Type B pancreatic cell (in vitro differentiated cells): ENCODE measurements at regions not wholly inside any gene's neighbourhood (a gene's known extent, or its start where the extent isn't known, plus 50 kb on each side); places are given as distances from the start of the nearest gene placed in this dataset.

Experiments used
- DNase-seq: peaks from one replicate; pipeline ENCODE4 v3.0.0; 2021; ENCODE audit warnings: mixed read lengths; ENCODE audit not compliant: unreplicated experiment; ENCODE audit errors: extremely low spot score
- H3K27ac Mint-ChIP-seq: 2 replicates; pipeline ENCODE4 v1.8.0; 2021; ENCODE audit warnings: mild to moderate bottlenecking, mixed read lengths
- H3K27me3 Mint-ChIP-seq: 2 replicates; pipeline ENCODE4 v1.8.0; 2021; ENCODE audit warnings: mixed read lengths
- H3K36me3 Mint-ChIP-seq: 2 replicates; pipeline ENCODE4 v1.8.0; 2021; ENCODE audit warnings: mixed read lengths
- H3K4me1 Mint-ChIP-seq: one replicate; pipeline ENCODE4 v1.8.0; 2021; ENCODE audit warnings: mixed read lengths; ENCODE audit not compliant: unreplicated experiment
- H3K4me3 Mint-ChIP-seq: 2 replicates; pipeline ENCODE4 v1.8.0; 2021; ENCODE audit warnings: mild to moderate bottlenecking, mixed read lengths
- H3K9me3 Mint-ChIP-seq: 2 replicates; pipeline ENCODE4 v1.8.0; 2021; ENCODE audit warnings: mixed read lengths
- CTCF ChIP-seq: fragments of 200-600 bp; sonication (generic); conservative IDR thresholded peaks from 2 replicates; pipeline ENCODE4 v1.5.0; 2021; ENCODE audit warnings: antibody characterized with exemption, mild to moderate bottlenecking

- Mint-ChIP-seq H3K36me3 (no peaks in the 10 kb centered on the region), H3K4me1 (no peaks in the 10 kb centered on the region), H3K27me3 (no peaks in the 10 kb centered on the region), H3K9me3 (no peaks in the 10 kb centered on the region), H3K27ac (no peak overlapping the region), H3K4me3 (no peak overlapping the region)
- TF ChIP-seq CTCF = no peak
- no peak for DNase-seq
These were observed 176.8 kb upstream of the FOXG1 start for GRCh38 chr14:28589792-28590191.

- H3K27ac Mint-ChIP-seq = no peak overlapping the region
- DNase-seq = no peak
- no peaks in the 10 kb centered on the region for H3K4me1 Mint-ChIP-seq
- peak; percentile 26 for TF ChIP-seq CTCF
- H3K9me3 Mint-ChIP-seq = no peaks in the 10 kb centered on the region
- H3K4me3 Mint-ChIP-seq = no peak overlapping the region
- H3K27me3 Mint-ChIP-seq = no peaks in the 10 kb centered on the region
- H3K36me3 Mint-ChIP-seq = no peaks in the 10 kb centered on the region
These were observed 170.2 kb upstream of the FOXG1 start for GRCh38 chr14:28596391-28596790.

GRCh38 chr14:28599191-28599590 lies 167.4 kb upstream of the FOXG1 start:
- H3K36me3 Mint-ChIP-seq = no peaks in the 10 kb centered on the region
- no peaks in the 10 kb centered on the region for H3K4me1 Mint-ChIP-seq
- no peak overlapping the region for H3K4me3 Mint-ChIP-seq

GRCh38 chr14:28599605-28600004 lies 167.0 kb upstream of the FOXG1 start:
- no peak for TF ChIP-seq CTCF
- DNase-seq = no peak

More at GRCh38 chr14:28599191-28599590, 167.4 kb upstream of the FOXG1 start:
- TF ChIP-seq CTCF = no peak
- Mint-ChIP-seq H3K9me3 (no peaks in the 10 kb centered on the region), H3K27ac (no peak overlapping the region), H3K27me3 (no peaks in the 10 kb centered on the region)
- DNase-seq = no peak

GRCh38 chr14:28603606-28604005 lies 163.0 kb upstream of the FOXG1 start:
- no peak overlapping the region for H3K4me3 Mint-ChIP-seq
- H3K4me1 Mint-ChIP-seq = no peaks in the 10 kb centered on the region
- no peaks in the 10 kb centered on the region for H3K9me3 Mint-ChIP-seq
- no peaks in the 10 kb centered on the region for H3K27me3 Mint-ChIP-seq
- no peak for DNase-seq
- H3K27ac Mint-ChIP-seq = no peak overlapping the region
- no peaks in the 10 kb centered on the region for H3K36me3 Mint-ChIP-seq
- no peak for TF ChIP-seq CTCF

More at GRCh38 chr14:28599605-28600004, 167.0 kb upstream of the FOXG1 start:
- Mint-ChIP-seq H3K4me1 (no peaks in the 10 kb centered on the region), H3K36me3 (no peaks in the 10 kb centered on the region), H3K9me3 (no peaks in the 10 kb centered on the region), H3K27me3 (no peaks in the 10 kb centered on the region), H3K27ac (no peak overlapping the region), H3K4me3 (no peak overlapping the region)

- no peak for DNase-seq
- H3K27me3 Mint-ChIP-seq = no peaks in the 10 kb centered on the region
- H3K4me3 Mint-ChIP-seq = no peak overlapping the region
- no peaks in the 10 kb centered on the region for H3K36me3 Mint-ChIP-seq
- TF ChIP-seq CTCF = no peak
- no peak overlapping the region for H3K27ac Mint-ChIP-seq
- H3K9me3 Mint-ChIP-seq = no peaks in the 10 kb centered on the region
- no peaks in the 10 kb centered on the region for H3K4me1 Mint-ChIP-seq
These were observed 158.9 kb upstream of the FOXG1 start for GRCh38 chr14:28607661-28608060.
